Thymus (tissue), 11 donors: ENCODE measurements at regions not wholly inside any gene's neighbourhood (a gene's known extent, or its start where the extent isn't known, plus 50 kb on each side); places are given as distances from the start of the nearest gene placed in this dataset.
A peak's percentile ranks its signal among the peaks of the same experiment; 100 is the strongest.

Source experiments
- DNase-seq, 9 donors: peaks; one replicate each; pipeline ENCODE4 v3.0.0-alpha.2; 2013; ENCODE audit warnings: low spot score in 9 of 9, low read depth in 6 of 9, missing footprints in 1 of 9
- H3K27ac ChIP-seq, 2 donors: one replicate each; pipeline ENCODE4 v1.5.1; 2013; ENCODE audit warnings: control low read depth in 1 of 2, low read depth in 1 of 2, low read length in 1 of 2, mild to moderate bottlenecking in 1 of 2, moderate library complexity in 1 of 2
- H3K27me3 ChIP-seq, 2 donors: one replicate each; pipeline ENCODE4 v1.5.1; 2013; ENCODE audit warnings: low read length in 1 of 2; ENCODE audit not compliant: control insufficient read depth in 2 of 2, insufficient read depth in 1 of 2
- H3K36me3 ChIP-seq, 2 donors: one replicate each; pipeline ENCODE4 v1.5.1; 2013; ENCODE audit warnings: low read length in 1 of 2, mild to moderate bottlenecking in 1 of 2, moderate library complexity in 1 of 2; ENCODE audit not compliant: control insufficient read depth in 2 of 2, insufficient read depth in 2 of 2
- H3K4me1 ChIP-seq, 2 donors: one replicate each; pipeline ENCODE4 v1.5.1; 2013; ENCODE audit warnings: low read length in 2 of 2; ENCODE audit not compliant: control insufficient read depth in 2 of 2, insufficient read depth in 2 of 2
- H3K4me3 ChIP-seq, 2 donors: one replicate each; pipeline ENCODE4 v1.5.1; 2013; ENCODE audit warnings: low read length in 2 of 2, control low read depth in 1 of 2, mild to moderate bottlenecking in 1 of 2
- H3K9me3 ChIP-seq, 2 donors: one replicate each; pipeline ENCODE4 v1.5.1; 2013; ENCODE audit warnings: low read length in 1 of 2, mild to moderate bottlenecking in 1 of 2; ENCODE audit not compliant: control insufficient read depth in 2 of 2, insufficient read depth in 1 of 2
- WGBS: extraction: QIAGEN DNeasy Blood & Tissue Kit; methylation state at CpG from one replicate; pipeline ENCODE4 v1.1.7; 2013; 5-methylcytosine and 5-hydroxymethylcytosine counted together
- donor health status: healthy.

- no peak overlapping the region for H3K4me3 ChIP-seq
These were observed 290.3 kb downstream of the AHR start for GRCh38 chr7:17588730-17589129.

GRCh38 chr7:17589671-17590070, 291.2 kb downstream of the AHR start:
- Histone ChIP-seq H3K27me3 (no peaks in the 10 kb centered on the region), H3K4me3 (no peak overlapping the region), H3K9me3 (no peaks in the 10 kb centered on the region), H3K27ac (no peak overlapping the region), H3K36me3 (no peaks in the 10 kb centered on the region), H3K4me1 (no peaks in the 10 kb centered on the region)
- WGBS, result 94% methylated on average over 6 of the region's 6 CpGs
- no peak for DNase-seq

More at GRCh38 chr7:17588730-17589129, 290.3 kb downstream of the AHR start:
- Histone ChIP-seq H3K27ac (no peak overlapping the region), H3K36me3 (no peaks in the 10 kb centered on the region), H3K9me3 (no peaks in the 10 kb centered on the region), H3K4me1 (no peaks in the 10 kb centered on the region), H3K27me3 (no peaks in the 10 kb centered on the region)
- DNase-seq, result no peak
- WGBS, result 99% methylated on average over 1 of the region's 1 CpG

GRCh38 chr7:17590221-17590620, 291.8 kb downstream of the AHR start:
- Histone ChIP-seq H3K4me3 (no peak overlapping the region), H3K9me3 (no peaks in the 10 kb centered on the region), H3K36me3 (no peaks in the 10 kb centered on the region), H3K27me3 (no peaks in the 10 kb centered on the region), H3K27ac (no peak overlapping the region), H3K4me1 (no peaks in the 10 kb centered on the region)
- 96% methylated on average over 2 of the region's 2 CpGs for WGBS
- no peak for DNase-seq

- Histone ChIP-seq H3K9me3 (no peaks in the 10 kb centered on the region), H3K36me3 (no peaks in the 10 kb centered on the region), H3K27ac (no peak overlapping the region), H3K4me1 (no peaks in the 10 kb centered on the region), H3K4me3 (no peak overlapping the region), H3K27me3 (no peaks in the 10 kb centered on the region)
- no peak for DNase-seq
- 85% methylated on average over 1 of the region's 1 CpG for WGBS
These were observed 295.5 kb downstream of the AHR start for GRCh38 chr7:17593819-17594419.

GRCh38 chr7:17595546-17595945, 297.1 kb downstream of the AHR start:
- no peaks in the 10 kb centered on the region for H3K36me3 ChIP-seq
- WGBS, result 98% methylated on average over 1 of the region's 1 CpG
- H3K4me1 ChIP-seq, result no peaks in the 10 kb centered on the region
- H3K9me3 ChIP-seq, result no peaks in the 10 kb centered on the region
- no peaks in the 10 kb centered on the region for H3K27me3 ChIP-seq
- no peak for DNase-seq
- H3K4me3 ChIP-seq, result no peak overlapping the region
- H3K27ac ChIP-seq, result no peak overlapping the region

DNA sequence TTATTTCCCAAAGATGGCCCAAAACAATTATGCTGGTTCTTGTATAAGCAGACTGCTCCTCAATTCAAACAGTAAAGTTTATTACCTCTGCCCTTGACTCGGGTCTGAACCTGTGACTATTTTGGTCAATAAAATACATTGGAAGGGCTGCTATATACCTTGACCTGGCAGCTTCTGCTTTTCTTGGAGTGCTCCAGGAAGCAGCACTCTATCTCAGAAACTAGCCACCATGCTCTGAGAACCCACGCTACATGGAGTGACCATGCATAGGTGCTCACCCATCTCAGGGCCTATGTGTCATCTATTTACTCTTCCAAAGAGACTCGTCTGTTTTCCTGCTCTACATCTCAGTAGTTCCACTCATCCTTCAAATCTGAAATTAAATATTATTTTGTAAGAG, 299.9 kb downstream of the AHR start:
- WGBS, result 65% methylated on average over 3 of the region's 3 CpGs
- H3K9me3 ChIP-seq, result no peaks in the 10 kb centered on the region
- H3K27ac ChIP-seq, result no peak overlapping the region
- no peaks in the 10 kb centered on the region for H3K27me3 ChIP-seq
- H3K4me3 ChIP-seq, result no peak overlapping the region
- no peak for DNase-seq
- H3K36me3 ChIP-seq, result no peaks in the 10 kb centered on the region
- no peaks in the 10 kb centered on the region for H3K4me1 ChIP-seq

DNA sequence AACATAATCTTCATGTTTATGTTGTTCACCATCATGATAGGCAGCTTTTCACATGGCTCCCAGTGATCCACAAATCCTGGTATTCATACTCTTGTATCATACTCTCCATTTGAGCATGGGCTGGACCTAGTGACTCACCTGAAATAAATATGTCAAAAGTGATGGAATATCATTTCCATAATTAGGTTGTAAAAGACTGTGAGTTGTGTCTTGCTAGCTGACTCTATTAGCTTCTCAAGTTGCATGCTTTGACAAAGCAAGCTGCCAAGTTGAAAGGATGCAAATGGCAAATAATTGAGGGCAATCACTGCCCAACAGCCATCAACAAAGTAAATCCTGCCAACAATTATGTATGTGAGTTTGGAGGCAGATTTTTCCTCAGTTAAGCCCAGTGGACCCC, 300.4 kb downstream of the AHR start:
- H3K4me3 ChIP-seq, result no peak overlapping the region
- no peaks in the 10 kb centered on the region for H3K36me3 ChIP-seq
- no peaks in the 10 kb centered on the region for H3K9me3 ChIP-seq
- no peaks in the 10 kb centered on the region for H3K27me3 ChIP-seq
- no peak overlapping the region for H3K27ac ChIP-seq
- no peak for DNase-seq
- no peaks in the 10 kb centered on the region for H3K4me1 ChIP-seq

DNA sequence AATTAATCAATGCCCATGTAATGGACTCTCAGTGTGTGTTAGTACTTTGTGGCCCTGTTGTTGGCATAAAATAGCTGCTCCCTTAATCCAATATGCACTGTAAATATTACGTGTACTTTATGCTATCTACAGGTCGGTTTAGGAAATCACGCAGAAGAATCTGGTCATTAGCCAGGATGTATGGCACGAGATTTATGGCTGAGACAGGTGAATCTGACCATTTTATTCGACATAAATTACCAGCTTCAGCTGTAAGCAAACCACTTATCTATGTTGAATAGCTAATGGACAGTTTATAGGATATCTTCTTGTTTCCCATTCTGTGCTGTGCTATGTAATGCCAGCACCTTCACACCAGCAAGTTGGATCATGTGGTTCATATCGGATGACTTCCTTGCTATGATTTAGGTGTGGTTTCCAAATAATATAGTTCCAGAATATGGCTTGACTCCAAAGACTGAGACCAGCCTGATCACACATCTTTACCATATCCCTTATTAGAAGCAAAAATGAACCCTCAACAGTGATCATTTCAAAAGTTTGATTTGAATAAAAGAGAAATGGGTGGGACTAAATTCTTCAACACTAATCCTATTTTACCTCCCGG, 301.4 kb downstream of the AHR start:
- 85% methylated on average over 7 of the region's 7 CpGs for WGBS
- Histone ChIP-seq H3K4me1 (no peaks in the 10 kb centered on the region), H3K9me3 (no peaks in the 10 kb centered on the region), H3K27ac (peak overlapping the region in 1 of 2 donors; percentile 36), H3K4me3 (no peak overlapping the region), H3K36me3 (no peaks in the 10 kb centered on the region), H3K27me3 (no peaks in the 10 kb centered on the region)
- DNase-seq, result no peak

- 97% methylated on average over 2 of the region's 2 CpGs for WGBS
- H3K9me3 ChIP-seq, result no peaks in the 10 kb centered on the region
- H3K27me3 ChIP-seq, result no peaks in the 10 kb centered on the region
- no peaks in the 10 kb centered on the region for H3K36me3 ChIP-seq
- no peak overlapping the region for H3K27ac ChIP-seq
- no peaks in the 10 kb centered on the region for H3K4me1 ChIP-seq
- DNase-seq, result no peak
- no peak overlapping the region for H3K4me3 ChIP-seq
These were observed 301.9 kb downstream of the AHR start for GRCh38 chr7:17600340-17600752.
